NCI-H1694 treated with DMSO at 0.1 percent for 48 hours (cell line): ENCODE measurements at regions not wholly inside any gene's neighbourhood (a gene's known extent, or its start where the extent isn't known, plus 50 kb on each side); places are given as distances from the start of the nearest gene placed in this dataset.

ENCODE experiments used
- DNase-seq: peaks from one replicate; lab custom pipeline; 2025; lab: John Stamatoyannopoulos, UW

GRCh38 chr2:18651842-18652774 lies 62.7 kb upstream of the NT5C1B start:
- no peak for DNase-seq

GRCh38 chr2:18650221-18650620 lies 60.9 kb upstream of the NT5C1B start:
- DNase-seq = no peak

GRCh38 chr2:18649502-18650135 lies 60.2 kb upstream of the NT5C1B start:
- no peak for DNase-seq

GRCh38 chr2:18648161-18648560 lies 58.8 kb upstream of the NT5C1B start:
- no peak for DNase-seq

GRCh38 chr2:18647731-18648130 lies 58.4 kb upstream of the NT5C1B start:
- no peak for DNase-seq

GRCh38 chr2:18645315-18645714 lies 55.9 kb upstream of the NT5C1B start:
- DNase-seq = no peak

GRCh38 chr2:18644115-18644462 lies 54.7 kb upstream of the NT5C1B start:
- DNase-seq = no peak

- no peak for DNase-seq
Observed at GRCh38 chr2:18643326-18644114, 54.2 kb upstream of the NT5C1B start.

- no peak for DNase-seq
Observed at GRCh38 chr2:18641823-18642222, 52.5 kb upstream of the NT5C1B start.

GRCh38 chr2:18639756-18640453 lies 50.5 kb upstream of the NT5C1B start:
- DNase-seq = no peak
